ENCODE measurements at regions not wholly inside any gene's neighbourhood (a gene's known extent, or its start where the extent isn't known, plus 50 kb on each side); places are given as distances from the start of the nearest gene placed in this dataset.

- no peaks in the 10 kb centered on the region for H3K79me2 ChIP-seq (replicated peaks; ENCODE audit: insufficient read depth)
- peaks cover 3% of the 10 kb centered on the region; the same call in 1 of the 3 replicates for H3K9me3 Mint-ChIP-seq
- no peaks in the 10 kb centered on the region; the same call in 2 of the 3 replicates for H3K36me3 Mint-ChIP-seq (ENCODE audit: low read depth)
- TF ChIP-seq STAT1 (IDR thresholded peaks at IDR 0.05; ENCODE audit: unreplicated experiment) = no peak
- no peak overlapping the region for H3K4me3 ChIP-seq
- ATAC-seq (no peak), DNase-seq (ENCODE audit: low spot score) (no peak)
- peaks cover 4% of the 10 kb centered on the region for H3K27me3 Mint-ChIP-seq (ENCODE audit: insufficient read depth, low read depth, poor library complexity)
- no peak overlapping the region for H2AFZ ChIP-seq
- H3F3A ChIP-seq (replicated peaks; ENCODE audit: low read depth) = no peaks in the 10 kb centered on the region
- H3K27ac Mint-ChIP-seq = no peak overlapping the region
- H3K4me3 Mint-ChIP-seq = no peak overlapping the region
- H3K27ac ChIP-seq (ENCODE audit: low read depth) = no peak overlapping the region
- peaks cover 8% of the 10 kb centered on the region; the same call in 1 of the 2 replicates for H3K4me1 ChIP-seq (ENCODE audit: insufficient read depth)
- peaks cover 27% of the 10 kb centered on the region for H3K4me1 Mint-ChIP-seq
- no peak overlapping the region for H3K4me2 ChIP-seq
- H3K27me3 ChIP-seq (ENCODE audit: insufficient read depth) = no peaks in the 10 kb centered on the region
- no peaks in the 10 kb centered on the region for H4K20me1 ChIP-seq (replicated peaks; ENCODE audit: insufficient read depth)
- H3K9me2 ChIP-seq (ENCODE audit: insufficient read depth) = no peaks in the 10 kb centered on the region
- H3K36me3 ChIP-seq (ENCODE audit: insufficient read depth) = no peaks in the 10 kb centered on the region; the same call in 1 of the 2 replicates
These were observed 1114.0 kb upstream of the EEF2KMT start for GRCh38 chr16:6211644-6212043.

DNA sequence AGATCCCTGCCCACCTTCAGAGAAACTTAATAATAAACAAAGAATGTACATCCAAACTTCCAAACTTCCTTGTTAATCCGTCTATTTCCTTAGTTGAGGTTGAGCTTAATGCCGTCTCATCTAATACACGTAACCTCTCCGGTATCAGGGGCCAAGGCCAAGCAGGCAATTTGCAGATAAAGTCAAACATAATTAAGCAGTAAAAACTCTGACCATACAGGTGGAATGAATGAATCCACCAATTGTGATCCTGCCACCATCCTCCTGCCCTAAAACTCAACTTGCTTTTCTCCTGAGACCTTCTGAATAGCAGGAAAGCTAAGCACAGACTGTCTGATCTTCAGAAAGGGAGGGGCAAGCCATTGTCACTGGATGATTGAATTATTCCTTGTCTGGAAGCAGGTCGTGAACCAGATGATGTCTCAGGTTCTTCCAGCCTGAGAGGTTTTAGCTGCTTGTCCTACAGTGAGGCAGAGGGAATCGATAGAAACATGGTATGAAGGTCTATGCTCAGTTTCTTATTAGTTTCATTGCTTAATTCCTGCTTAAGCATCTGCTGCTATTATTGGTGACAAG lies 1111.8 kb upstream of the EEF2KMT start:
- H3K79me2 ChIP-seq (replicated peaks; ENCODE audit: insufficient read depth) = no peaks in the 10 kb centered on the region
- H3K27me3 ChIP-seq (ENCODE audit: insufficient read depth) = no peaks in the 10 kb centered on the region
- H3K4me1 Mint-ChIP-seq = peaks cover 31% of the 10 kb centered on the region
- H3K4me3 ChIP-seq = no peak overlapping the region
- peaks cover 4% of the 10 kb centered on the region for H3K27me3 Mint-ChIP-seq (ENCODE audit: insufficient read depth, low read depth, poor library complexity)
- H3K4me3 Mint-ChIP-seq = no peak overlapping the region
- DNase-seq (ENCODE audit: low spot score) (no peak), ATAC-seq (no peak)
- no peaks in the 10 kb centered on the region for H3K4me1 ChIP-seq (ENCODE audit: insufficient read depth)
- H4K20me1 ChIP-seq (replicated peaks; ENCODE audit: insufficient read depth) = no peaks in the 10 kb centered on the region
- no peaks in the 10 kb centered on the region; the same call in 2 of the 3 replicates for H3K36me3 Mint-ChIP-seq (ENCODE audit: low read depth)
- no peak overlapping the region for H2AFZ ChIP-seq
- H3K27ac Mint-ChIP-seq = no peak overlapping the region
- peaks cover 3% of the 10 kb centered on the region; the same call in 1 of the 3 replicates for H3K9me3 Mint-ChIP-seq
- no peaks in the 10 kb centered on the region; the same call in 1 of the 2 replicates for H3K36me3 ChIP-seq (ENCODE audit: insufficient read depth)
- H3K9me2 ChIP-seq (ENCODE audit: insufficient read depth) = no peaks in the 10 kb centered on the region
- no peak overlapping the region for H3K4me2 ChIP-seq
- no peaks in the 10 kb centered on the region for H3F3A ChIP-seq (replicated peaks; ENCODE audit: low read depth)
- no peak overlapping the region for H3K27ac ChIP-seq (ENCODE audit: low read depth)
- TF ChIP-seq CREB1 (CRISPR knock-in tag; IDR thresholded peaks at IDR 0.05; ENCODE audit: low read depth) (no peak), EZH2phosphoT487 (IDR thresholded peaks at IDR 0.05; ENCODE audit: unreplicated experiment) (no peak), POLR2AphosphoS5 (IDR thresholded peaks at IDR 0.05; ENCODE audit: low read depth) (no peak), STAT1 (IDR thresholded peaks at IDR 0.05; ENCODE audit: unreplicated experiment) (no peak), ZNF114 (CRISPR knock-in tag; IDR thresholded peaks at IDR 0.05) (no peak), ZNF331 (CRISPR knock-in tag; IDR thresholded peaks at IDR 0.05; ENCODE audit: low read depth) (no peak), EZH2 (IDR thresholded peaks at IDR 0.05; ENCODE audit: low read depth, unreplicated experiment) (no peak), NANOG (IDR thresholded peaks at IDR 0.05; ENCODE audit: borderline replicate concordance) (no peak), JUNB (IDR thresholded peaks at IDR 0.05; ENCODE audit: unreplicated experiment) (no peak)
- TF ChIP-seq, protein P1, sequence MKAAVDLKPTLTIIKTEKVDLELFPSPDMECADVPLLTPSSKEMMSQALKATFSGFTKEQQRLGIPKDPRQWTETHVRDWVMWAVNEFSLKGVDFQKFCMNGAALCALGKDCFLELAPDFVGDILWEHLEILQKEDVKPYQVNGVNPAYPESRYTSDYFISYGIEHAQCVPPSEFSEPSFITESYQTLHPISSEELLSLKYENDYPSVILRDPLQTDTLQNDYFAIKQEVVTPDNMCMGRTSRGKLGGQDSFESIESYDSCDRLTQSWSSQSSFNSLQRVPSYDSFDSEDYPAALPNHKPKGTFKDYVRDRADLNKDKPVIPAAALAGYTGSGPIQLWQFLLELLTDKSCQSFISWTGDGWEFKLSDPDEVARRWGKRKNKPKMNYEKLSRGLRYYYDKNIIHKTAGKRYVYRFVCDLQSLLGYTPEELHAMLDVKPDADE (IDR thresholded peaks at IDR 0.05) = no peak
- TF ChIP-seq, protein P2, sequence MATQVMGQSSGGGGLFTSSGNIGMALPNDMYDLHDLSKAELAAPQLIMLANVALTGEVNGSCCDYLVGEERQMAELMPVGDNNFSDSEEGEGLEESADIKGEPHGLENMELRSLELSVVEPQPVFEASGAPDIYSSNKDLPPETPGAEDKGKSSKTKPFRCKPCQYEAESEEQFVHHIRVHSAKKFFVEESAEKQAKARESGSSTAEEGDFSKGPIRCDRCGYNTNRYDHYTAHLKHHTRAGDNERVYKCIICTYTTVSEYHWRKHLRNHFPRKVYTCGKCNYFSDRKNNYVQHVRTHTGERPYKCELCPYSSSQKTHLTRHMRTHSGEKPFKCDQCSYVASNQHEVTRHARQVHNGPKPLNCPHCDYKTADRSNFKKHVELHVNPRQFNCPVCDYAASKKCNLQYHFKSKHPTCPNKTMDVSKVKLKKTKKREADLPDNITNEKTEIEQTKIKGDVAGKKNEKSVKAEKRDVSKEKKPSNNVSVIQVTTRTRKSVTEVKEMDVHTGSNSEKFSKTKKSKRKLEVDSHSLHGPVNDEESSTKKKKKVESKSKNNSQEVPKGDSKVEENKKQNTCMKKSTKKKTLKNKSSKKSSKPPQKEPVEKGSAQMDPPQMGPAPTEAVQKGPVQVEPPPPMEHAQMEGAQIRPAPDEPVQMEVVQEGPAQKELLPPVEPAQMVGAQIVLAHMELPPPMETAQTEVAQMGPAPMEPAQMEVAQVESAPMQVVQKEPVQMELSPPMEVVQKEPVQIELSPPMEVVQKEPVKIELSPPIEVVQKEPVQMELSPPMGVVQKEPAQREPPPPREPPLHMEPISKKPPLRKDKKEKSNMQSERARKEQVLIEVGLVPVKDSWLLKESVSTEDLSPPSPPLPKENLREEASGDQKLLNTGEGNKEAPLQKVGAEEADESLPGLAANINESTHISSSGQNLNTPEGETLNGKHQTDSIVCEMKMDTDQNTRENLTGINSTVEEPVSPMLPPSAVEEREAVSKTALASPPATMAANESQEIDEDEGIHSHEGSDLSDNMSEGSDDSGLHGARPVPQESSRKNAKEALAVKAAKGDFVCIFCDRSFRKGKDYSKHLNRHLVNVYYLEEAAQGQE (IDR thresholded peaks at IDR 0.05; ENCODE audit: unreplicated experiment) = no peak
- TF ChIP-seq, protein P3, sequence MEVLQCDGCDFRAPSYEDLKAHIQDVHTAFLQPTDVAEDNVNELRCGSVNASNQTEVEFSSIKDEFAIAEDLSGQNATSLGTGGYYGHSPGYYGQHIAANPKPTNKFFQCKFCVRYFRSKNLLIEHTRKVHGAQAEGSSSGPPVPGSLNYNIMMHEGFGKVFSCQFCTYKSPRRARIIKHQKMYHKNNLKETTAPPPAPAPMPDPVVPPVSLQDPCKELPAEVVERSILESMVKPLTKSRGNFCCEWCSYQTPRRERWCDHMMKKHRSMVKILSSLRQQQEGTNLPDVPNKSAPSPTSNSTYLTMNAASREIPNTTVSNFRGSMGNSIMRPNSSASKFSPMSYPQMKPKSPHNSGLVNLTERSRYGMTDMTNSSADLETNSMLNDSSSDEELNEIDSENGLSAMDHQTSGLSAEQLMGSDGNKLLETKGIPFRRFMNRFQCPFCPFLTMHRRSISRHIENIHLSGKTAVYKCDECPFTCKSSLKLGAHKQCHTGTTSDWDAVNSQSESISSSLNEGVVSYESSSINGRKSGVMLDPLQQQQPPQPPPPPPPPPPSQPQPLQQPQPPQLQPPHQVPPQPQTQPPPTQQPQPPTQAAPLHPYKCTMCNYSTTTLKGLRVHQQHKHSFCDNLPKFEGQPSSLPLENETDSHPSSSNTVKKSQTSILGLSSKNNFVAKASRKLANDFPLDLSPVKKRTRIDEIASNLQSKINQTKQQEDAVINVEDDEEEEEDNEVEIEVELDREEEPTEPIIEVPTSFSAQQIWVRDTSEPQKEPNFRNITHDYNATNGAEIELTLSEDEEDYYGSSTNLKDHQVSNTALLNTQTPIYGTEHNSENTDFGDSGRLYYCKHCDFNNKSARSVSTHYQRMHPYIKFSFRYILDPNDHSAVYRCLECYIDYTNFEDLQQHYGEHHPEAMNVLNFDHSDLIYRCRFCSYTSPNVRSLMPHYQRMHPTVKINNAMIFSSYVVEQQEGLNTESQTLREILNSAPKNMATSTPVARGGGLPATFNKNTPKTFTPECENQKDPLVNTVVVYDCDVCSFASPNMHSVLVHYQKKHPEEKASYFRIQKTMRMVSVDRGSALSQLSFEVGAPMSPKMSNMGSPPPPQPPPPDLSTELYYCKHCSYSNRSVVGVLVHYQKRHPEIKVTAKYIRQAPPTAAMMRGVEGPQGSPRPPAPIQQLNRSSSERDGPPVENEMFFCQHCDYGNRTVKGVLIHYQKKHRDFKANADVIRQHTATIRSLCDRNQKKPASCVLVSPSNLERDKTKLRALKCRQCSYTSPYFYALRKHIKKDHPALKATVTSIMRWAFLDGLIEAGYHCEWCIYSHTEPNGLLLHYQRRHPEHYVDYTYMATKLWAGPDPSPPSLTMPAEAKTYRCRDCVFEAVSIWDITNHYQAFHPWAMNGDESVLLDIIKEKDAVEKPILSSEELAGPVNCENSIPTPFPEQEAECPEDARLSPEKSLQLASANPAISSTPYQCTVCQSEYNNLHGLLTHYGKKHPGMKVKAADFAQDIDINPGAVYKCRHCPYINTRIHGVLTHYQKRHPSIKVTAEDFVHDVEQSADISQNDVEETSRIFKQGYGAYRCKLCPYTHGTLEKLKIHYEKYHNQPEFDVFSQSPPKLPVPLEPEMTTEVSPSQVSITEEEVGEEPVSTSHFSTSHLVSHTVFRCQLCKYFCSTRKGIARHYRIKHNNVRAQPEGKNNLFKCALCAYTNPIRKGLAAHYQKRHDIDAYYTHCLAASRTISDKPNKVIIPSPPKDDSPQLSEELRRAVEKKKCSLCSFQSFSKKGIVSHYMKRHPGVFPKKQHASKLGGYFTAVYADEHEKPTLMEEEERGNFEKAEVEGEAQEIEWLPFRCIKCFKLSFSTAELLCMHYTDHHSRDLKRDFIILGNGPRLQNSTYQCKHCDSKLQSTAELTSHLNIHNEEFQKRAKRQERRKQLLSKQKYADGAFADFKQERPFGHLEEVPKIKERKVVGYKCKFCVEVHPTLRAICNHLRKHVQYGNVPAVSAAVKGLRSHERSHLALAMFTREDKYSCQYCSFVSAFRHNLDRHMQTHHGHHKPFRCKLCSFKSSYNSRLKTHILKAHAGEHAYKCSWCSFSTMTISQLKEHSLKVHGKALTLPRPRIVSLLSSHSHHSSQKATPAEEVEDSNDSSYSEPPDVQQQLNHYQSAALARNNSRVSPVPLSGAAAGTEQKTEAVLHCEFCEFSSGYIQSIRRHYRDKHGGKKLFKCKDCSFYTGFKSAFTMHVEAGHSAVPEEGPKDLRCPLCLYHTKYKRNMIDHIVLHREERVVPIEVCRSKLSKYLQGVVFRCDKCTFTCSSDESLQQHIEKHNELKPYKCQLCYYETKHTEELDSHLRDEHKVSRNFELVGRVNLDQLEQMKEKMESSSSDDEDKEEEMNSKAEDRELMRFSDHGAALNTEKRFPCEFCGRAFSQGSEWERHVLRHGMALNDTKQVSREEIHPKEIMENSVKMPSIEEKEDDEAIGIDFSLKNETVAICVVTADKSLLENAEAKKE (CRISPR knock-in tag; IDR thresholded peaks at IDR 0.05) = no peak
